Activated T-cell treated with anti-CD3 and anti-CD28 coated beads, Interleukin-2, amount 50 U/mL, for 1 hour (primary cell): ENCODE measurements at regions not wholly inside any gene's neighbourhood (a gene's known extent, or its start where the extent isn't known, plus 50 kb on each side); places are given as distances from the start of the nearest gene placed in this dataset.
"Not testable (repeated sequence)": the region's sequence is repeated elsewhere in the genome, so short reads cannot be mapped to it uniquely, and the experiment has no call there.

Experiments used
- DNase-seq: peaks from one replicate; pipeline ENCODE4 v3.0.0-alpha.2; 2020

DNA sequence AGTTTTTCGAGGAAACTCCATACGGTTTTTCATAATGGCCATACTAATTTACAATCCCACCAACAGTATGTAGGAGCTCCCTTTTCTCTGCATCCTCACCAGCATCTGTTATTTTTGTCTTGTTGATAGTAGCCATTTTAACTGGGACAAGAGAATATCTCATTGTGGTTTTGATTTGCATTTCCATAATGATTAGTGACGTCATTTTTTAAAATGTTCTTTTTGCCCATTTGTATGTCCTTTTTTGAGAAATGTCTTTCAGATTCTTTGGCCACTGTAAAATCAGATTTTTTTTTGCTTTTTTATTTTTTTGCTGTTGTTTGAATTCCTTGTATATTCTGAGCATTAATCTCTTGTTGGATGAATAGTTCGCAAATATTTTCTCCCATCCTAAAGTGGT, 243.9 kb downstream of the TRIML1 start:
- DNase-seq = no peak

DNA sequence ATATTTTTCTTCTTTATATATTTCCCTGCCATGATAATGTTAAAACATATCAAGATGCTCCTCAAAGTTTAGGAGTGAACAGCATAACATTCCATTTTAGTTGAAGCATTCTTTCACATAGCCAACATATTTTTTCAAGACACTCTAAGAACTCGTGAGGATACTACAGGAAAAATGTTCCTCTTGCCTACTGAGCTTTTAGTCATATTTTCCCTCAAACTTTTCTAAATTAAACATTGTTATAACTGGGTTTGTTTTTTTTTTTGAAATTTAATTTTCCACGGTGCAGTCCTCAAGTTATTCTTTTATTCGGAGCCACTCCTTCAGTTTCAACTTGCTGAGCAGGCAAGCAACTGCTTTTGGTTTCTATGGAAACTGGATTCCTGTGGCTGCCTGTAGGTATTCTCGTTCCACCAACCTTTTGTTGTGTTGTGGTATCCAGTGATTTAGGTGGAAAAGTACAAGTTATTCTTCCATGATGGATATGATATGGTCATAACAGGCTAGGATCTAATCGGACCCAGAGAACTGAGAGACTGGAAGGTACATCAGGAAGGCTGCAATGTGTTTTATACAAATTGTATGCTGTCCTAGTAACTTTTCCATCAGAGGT, 248.0 kb downstream of the TRIML1 start:
- DNase-seq = no peak

DNA sequence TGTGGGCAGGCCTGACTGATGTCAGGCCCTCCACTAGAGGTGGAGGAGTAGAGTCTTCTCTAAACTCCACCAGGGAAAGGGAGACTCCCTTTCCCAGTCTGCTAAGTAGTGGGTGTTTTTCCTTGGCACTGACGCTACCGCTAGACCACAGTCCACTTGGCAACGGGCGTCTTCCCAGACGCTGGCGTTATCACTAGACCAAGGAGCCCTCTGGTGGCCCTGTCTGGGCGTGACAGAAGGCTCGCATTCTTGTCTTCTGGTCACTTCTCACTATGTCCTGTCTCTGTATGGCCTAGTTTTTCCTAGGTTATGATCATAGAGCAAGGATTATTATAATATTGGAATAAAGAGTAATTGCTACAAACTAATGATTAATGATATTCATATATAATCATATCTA, 252.1 kb downstream of the TRIML1 start:
- not testable (repeated sequence) for DNase-seq

DNA sequence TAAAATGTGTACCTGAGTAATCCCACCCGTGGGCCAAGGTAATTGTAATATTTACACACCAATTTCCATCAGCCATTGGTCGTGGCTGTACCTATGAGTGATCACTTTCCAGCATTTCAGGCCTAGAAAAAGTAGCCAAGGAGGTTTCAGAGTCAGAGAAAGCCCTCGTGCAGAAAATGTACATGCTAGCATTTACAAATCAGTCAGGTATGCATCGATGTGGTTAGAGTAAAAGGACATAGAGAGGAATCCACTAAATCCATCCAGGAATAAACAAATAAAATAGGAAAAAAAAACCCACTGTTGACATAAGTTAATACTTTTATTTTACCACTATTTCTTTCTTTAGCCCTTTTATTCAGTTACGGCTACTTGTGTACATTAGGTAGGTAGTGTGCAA, 256.8 kb downstream of the TRIML1 start:
- DNase-seq = no peak

DNA sequence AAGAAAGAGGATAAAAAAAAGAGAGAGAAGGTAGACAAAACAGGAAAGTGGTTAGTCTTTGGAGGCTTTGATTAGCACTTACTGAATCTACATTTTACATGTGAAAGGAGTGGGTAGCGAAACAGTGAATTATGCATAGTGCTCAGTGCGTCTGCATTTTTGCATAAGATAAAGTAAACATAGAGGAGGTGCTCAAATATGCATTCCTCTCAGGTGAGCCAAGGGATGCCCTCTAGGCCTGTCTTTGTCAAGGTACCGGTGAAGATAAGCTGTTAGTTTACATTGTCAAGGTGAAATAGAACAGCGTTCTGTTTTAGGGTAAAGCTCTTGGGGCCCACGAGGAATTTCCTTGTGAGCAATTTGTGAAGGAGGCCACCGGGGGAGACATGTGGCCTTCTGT, 260.6 kb downstream of the TRIML1 start:
- no peak for DNase-seq

DNA sequence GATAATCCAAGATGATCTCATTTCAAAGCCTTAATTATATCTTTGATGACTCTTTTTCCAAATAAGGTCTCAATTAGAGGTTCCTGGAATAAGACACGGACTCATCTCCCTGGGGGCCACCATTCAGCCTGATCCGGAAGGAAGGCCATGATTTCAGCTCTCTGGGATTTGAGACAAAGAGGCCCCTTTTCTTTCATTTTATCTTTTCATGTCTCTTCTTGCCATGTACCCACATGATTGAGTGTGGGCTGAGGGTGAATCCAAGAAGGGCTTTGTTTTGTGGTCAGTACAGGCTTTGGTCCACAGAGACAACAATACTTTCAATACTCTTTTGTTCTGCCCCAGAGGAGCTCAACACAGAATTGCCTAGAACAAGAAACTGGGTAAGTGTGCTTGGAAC, 261.2 kb downstream of the TRIML1 start:
- DNase-seq = no peak

DNA sequence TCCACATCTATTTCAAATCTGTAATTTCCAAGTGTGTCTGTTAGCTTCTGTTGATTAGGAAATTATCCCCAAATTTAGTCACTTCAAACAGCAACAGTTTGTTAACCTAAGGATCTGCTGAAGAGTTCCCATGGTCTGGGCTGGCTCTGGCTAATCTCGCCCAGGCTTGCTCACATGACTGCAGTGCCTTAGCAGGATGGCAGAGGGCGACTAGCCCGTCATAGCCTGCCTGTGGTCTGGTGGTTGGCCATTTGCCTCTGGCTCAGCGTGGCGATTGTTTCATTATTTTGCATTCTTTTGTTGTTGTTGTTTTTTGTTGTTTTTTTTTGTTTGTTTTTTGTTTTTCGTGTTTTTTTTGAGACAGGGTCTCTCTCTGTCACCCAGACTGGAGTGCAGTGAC, 264.0 kb downstream of the TRIML1 start:
- DNase-seq = no peak

DNA sequence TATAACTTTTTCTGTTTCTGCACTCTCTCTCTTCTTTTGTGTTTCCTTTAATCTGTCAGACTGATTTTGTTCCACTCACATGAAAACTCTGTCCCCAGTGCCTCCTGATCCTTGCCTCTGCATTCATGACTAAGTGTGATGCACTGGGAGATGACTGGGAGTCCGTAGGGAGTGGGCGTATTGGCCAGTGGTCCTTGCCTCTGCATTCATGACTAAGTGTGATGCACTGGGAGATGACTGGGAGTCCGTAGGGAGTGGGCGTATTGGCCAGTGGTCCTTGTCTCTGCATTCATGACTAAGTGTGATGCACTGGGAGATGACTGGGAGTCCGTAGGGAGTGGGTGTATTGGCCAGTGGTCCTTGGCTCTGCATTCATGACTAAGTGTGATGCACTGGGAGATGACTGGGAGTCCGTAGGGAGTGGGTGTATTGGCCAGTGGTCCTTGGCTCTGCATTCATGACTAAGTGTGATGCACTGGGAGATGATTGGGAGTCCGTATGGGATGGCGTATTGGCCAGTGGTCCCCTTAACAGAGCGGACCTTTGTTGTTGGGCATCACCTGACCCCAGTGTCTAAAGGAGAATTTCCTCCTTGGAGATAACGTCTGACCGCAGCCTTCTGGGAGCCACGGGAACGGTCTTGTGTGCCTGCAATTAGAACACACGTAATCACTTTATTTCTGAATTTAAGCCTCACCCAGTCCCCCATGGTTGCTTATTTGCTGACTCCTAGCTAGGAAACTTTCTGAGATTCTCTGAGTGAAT, 266.0 kb downstream of the TRIML1 start:
- DNase-seq = not testable (repeated sequence)

DNA sequence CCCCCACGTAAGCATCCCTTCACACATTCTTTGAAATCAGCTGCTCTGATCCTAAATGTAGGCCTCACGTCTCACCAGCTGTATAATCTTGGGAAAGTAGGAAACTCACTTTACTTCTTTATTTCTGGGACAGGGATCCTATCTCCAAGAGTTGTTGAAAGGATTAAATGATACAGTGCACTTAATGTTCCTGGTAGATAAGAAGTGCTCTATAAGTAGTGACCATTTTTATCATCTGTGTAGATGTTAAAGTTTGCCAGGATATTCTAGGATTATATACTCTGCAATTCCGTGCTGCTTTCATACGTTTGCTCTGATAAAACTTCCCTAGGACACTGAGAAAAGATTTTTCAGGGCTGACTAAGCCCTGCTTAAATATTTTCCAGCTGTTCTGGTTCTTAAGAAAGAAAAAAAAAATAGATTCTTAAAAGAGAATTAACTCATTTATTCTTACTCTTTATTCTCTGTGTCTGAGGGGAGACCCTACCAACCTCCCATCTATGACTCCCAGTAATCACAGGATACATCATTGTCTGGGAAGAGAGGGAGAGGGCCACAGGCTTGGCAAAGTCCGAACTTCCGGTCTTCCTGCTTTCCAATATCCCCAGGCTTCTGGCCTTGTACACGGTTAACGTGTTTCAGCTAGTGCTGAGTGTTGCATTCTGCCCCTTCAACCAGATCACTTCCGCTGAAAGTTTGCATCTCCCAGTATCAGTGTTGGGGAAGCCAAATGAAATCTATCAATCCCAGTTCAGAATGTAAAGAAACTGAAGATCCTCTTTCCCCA, 269.2 kb downstream of the TRIML1 start:
- DNase-seq = no peak

DNA sequence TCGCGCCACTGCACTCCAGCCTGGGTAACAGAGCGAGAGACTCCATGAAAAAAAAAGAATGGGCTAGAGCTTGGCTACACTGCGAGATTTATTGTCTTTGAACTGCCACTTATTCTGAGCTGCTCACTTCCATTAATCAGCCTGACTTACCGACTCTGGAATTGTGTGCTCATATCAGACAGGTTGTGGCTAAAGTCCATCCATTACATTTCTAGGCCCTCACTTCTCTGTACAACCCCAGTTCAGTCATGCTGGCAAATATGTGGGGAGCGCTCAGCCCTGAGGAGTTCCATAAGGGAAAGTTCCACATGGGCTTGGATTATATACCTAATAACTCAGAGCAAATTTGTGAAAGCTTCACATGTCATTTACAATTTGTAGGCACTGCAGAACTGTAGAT, 270.6 kb downstream of the TRIML1 start:
- DNase-seq = no peak

DNA sequence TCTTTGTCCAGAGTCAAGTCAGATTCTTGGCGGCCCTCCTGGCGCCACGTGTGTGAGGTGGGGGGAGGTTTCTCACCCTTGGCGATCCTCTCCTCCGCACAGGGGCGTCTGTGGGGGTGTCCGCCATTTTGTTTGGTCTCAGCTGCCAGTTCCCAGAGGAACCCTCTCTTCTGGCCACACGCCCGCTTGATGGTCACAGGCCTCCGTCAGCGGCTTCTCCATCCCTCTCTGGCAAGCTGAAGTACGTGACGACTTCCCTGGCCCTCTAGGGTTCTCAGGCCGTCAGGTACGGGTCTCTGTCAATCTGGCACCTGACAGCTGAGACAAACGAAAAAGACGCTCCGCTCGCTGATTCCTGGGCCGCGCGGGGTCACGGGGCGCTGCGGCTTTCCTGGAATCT, 272.6 kb downstream of the TRIML1 start:
- no peak for DNase-seq

DNA sequence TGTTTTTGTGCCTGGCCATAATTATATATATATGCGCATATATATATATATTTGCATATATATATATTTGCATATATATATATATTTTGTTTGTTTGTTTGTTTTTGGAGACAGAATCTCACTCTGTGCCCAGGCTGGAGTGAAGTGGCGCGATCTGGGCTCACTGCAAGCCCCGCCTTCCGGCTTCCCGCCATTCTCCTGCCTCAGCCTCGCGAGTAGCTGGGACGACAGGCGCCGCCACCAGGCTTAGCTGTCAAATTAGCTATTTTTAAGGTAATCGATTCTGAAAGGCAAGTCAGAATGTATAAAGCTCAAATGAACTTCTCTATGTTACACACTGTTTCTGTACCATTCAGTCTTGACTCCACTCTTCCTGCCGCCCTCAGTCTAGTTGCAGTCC, 273.3 kb downstream of the TRIML1 start:
- DNase-seq = no peak

DNA sequence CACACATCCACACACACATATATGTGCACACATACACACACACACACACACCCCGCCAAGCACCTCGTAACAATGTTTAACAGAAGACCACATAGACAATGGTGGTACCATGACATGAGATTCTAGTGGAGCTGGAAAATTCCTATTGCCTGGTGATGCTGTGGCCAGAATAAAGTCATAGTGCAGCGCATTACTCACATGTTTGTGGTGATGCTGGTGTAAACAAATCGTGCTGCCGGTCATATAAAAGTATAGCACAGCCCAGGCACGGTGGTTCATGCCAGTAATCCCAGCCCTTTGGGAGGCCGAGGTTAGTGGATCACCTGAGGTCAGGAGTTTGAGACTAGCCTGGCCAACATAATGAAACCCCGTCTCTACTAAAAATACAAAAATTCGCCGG, 275.2 kb downstream of the TRIML1 start:
- no peak for DNase-seq

DNA sequence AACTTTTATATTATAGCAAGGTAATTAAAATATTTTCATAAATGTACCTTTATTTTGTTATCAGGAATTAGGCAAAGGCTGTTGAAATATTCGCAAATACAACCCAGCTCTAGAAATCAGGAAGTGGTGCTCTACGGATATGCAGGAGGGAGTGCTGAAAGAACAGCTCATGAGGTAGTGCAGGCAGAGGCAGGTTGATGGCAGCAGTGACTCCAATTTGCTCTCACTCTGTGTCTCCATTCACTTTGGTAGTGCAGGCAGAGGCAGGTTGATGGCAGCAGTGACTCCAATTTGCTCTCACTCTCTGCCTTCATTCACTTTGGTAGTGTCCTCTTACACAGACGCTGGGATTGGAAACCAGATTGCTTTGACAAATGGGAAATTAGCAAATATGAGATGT, 277.9 kb downstream of the TRIML1 start:
- DNase-seq = no peak

DNA sequence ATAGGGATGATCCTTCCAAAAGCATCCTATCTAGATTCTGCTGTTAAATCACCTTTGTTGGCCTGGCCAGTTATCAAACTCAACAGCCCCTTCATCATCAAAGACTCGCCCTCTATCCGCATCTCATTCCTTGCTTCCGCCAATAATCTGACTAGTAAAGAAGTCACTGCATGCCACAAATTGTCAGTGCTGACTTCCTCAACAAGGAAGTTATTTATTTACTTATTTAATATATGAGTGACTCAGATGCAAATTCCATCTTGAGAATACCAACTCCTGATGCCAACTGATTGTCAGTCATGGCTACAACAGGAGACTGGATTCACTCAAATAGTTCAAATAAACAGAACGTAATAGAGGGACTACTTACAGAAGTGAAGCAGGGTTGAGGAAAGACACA, 283.8 kb downstream of the TRIML1 start:
- no peak for DNase-seq

DNA sequence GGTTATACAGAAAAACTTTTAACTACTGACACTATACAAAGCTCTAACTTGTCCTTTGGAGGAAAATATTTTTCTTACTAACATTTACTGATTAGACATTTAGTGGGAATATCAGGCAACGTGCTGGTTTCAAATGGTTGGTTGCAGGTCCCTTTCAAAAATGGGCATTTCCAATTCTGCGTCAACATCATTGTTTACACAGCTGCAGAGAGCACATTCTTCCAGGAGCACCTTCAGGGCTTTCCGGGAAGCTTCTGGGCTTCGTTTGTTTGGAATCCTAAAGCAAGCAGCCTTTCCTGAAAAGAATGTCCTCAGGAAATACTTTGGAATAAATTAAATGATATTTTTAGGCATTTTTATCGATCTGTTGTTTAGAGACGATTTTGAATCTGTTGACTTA, 289.7 kb downstream of the TRIML1 start:
- no peak for DNase-seq

DNA sequence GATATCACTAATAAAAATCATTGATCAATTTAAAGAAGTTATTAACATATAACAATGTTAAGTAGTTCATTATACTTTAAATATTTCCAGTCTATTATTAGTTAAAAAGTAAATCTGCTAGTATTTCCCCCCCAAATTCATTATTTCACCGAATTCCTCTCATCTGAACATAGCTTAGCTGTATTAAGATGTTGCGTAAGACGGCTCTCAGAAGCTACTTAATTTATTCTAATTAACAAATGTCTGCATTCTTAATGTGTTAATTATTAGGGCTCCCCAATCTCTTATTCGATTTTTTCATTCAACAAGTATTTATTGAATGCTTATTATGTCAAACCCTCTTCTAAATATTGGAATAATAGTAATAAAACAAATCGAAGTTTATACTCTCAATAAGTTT, 290.7 kb downstream of the TRIML1 start:
- no peak for DNase-seq

DNA sequence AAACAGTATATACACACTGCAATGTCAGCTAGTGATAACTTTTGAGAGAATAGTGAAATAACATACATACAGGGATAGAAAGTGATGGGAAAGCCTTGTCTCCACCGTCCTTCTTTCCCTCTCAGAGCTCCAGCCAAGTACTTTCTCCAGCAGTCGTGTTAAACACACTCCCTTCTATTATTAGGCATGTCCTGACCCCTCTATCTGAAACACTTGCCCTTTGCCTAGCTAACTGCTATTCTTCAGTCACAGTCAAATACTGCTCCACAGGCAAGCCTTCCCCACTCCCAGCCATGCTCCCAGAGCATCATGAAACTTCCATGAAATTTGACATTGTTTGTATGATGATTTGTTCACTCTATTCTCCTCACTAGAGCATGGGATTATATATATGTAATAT, 291.1 kb downstream of the TRIML1 start:
- DNase-seq = no peak

DNA sequence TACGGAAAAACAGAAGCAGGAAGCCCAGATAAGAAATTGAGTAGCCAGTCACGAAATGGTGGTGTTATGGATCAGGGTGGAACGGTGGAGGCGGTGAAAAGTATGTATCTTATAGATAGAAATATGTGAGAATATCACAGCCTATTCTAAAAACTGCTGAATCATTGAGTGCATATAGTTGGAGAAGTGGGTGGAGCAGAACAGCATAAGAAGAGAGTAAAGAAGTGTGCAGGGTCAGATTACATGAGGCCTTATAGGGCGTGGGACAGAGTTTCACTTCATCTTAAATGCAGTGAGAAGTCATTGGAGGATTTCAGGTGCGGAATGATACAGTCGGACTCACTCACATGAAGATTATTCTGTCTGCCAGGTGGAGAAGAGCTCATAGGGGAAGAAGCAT, 293.1 kb downstream of the TRIML1 start:
- no peak for DNase-seq

DNA sequence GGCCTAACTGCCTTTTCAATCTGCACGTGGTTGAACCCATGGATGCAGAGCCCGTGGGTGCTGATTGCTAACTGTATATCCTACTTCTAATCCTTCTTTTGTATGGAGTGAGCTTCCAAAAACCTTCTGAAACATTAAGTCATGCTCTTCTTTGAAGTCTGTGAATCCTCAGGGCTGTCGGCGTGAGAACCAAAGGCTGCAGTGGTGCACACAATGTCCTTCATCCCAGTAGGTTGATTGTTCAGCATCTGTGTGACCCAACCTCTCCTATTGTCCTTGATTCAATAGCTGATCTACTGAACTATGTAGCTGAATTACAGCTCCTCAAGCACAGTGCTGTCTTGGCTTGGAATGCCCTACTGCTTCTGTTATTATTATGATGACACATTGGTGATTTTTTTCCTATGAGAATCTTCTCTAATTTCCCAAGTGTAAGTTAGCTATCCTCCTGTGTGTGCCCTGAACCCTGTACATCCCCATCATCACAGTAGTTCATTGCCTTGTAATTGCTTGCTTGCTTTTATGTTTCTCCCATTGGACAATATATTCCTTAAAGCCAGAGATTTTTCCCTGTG, 294.6 kb downstream of the TRIML1 start:
- DNase-seq = no peak

DNA sequence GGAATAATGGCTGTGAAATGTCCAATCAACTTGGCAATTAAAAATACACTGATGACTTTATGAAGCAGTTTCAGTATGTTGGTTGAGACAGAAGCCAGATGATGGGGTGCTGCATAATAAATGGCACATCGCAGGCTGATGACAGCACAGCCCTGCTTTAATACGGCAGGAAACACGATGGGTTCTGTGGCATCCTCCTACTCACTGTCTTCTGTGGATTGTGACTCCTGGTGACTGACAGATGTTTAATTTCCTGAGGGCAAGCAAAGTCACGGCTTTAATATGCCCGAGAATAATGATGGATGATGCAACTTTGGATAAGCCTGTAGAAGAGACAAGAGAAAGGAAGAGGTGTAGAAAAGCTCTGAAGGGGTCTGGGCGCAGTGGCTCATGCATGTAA, 295.4 kb downstream of the TRIML1 start:
- DNase-seq = no peak

DNA sequence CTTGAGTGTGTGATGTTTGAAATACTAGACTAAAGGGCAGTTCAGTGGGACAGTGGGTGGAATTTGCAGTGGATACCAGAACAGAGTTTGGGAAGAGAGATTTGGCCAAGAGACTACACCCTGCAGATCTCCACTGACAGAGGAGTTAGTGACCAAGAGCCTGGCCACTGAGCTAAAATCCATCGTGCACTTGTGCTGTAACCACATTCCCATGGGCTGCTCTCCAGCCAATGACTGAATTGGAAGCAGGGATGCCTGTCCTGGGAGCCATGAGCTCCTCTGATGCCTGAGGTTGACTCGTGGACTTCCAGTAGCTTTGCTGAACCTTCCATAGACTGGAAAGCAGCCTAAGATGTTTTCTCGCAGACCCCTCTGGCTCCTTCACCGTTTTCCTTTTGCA, 296.1 kb downstream of the TRIML1 start:
- DNase-seq = no peak

DNA sequence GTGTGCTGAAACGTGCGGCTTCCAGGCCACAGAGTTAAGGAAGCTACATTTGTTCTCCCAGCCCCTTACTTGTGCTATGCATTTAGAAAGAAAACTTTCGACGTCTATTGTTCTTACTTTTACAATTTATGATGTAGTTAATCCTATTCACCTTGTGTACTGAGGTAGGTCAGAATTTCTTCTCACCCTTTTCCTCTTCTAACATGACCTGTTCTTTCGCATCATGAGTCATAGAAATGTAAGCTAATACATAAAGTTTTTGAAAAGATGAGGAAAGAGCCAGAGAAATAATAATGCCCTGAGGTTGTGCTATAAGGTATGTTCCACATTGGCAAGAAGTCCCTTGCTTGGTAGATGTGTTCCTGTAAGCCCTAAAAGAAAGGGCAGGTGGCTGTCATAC, 298.3 kb downstream of the TRIML1 start:
- DNase-seq = no peak

DNA sequence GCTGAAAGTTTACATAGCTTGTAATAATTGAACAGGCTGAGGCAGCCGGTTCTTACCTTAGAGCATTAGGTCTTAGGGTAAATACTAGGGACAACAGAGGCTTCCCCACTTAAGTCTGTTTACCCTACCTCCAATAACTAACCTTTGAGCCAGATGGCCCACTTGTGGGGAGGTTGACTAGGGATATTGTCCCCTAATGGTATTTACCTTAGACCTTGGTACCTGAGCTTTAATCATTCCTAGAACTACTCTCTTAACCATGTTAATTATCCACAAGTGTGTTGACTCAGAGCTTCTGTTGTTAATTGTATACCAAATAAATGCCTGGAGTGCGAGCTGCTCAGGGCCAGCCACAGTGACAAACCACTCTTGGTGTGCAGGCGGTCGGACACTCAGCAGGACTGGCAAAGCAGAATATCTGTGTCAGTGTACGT, 299.2 kb downstream of the TRIML1 start:
- not testable (repeated sequence) for DNase-seq
